D341Med (cell line): ENCODE measurements at regions not wholly inside any gene's neighbourhood (a gene's known extent, or its start where the extent isn't known, plus 50 kb on each side); places are given as distances from the start of the nearest gene placed in this dataset.

Experiments
- DNase-seq: peaks from one replicate; pipeline ENCODE4 v3.0.0; 2012; ENCODE audit warnings: low spot score

DNA sequence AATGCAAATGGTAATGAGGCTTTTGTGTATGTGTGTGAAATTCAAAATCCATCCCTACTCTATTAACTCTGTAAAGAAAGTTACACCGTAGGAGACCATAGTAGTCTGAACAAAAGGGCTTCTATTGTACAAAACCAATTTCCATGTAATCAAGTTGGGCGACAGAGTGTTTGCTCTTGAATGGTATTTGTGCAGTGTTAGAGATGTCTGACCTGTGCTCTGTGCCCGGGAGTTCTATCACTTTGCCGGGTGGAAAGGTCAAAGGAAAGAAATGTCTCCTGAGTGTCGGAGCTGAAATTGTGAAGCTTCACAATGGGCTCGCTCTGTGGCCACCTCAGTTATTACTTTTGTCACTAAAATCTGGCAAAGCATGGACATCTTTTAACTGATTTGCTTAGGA lies 312.0 kb downstream of the SAMD5 start:
- DNase-seq = no peak

DNA sequence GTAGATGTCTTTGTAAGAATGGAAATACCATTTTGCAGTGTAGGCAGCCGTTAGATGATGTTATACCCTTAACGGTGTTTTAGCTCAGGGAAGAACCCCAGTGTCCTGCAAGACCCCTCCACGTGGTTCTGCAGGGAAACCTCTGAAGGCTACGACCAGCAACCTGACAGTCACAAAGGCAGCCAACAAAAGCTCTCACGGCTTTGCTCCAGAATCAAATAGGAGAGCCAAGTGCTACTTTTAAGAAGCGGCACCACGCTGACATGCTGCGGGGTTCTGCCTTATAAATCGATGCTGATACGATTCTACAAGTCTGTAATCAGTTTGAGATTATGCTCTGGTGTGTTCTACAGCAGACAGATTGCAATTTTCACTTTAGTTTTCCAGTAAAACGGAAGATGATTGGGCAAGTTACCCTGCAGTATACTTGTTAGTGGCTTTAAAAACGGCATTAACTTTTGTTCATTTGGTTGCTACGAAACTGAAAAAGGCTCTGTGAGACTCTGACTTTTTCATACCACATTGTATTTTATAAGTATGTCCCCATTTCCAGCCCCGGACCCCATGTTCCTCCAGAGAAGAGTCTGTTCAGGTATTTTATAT lies 312.9 kb downstream of the SAMD5 start:
- DNase-seq = no peak

DNA sequence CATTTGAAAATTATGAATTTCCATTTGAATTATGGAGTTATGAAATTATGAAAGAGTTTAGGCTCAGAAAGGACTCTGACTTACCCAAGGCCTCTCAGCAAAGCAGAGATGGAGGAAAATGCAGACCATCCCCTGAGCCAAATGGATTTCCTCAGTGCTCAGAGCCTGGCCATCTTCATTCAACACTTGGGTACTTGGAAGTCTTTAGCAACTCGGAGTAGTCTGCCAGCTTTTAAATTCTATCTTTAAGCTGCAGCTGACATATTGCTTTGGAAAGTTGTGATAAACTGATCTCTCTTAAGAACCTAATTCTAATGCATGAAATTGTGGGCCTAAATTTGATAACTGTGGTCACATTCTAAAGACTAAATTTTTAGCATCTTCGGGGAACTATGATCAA lies 315.4 kb downstream of the SAMD5 start:
- DNase-seq = no peak

DNA sequence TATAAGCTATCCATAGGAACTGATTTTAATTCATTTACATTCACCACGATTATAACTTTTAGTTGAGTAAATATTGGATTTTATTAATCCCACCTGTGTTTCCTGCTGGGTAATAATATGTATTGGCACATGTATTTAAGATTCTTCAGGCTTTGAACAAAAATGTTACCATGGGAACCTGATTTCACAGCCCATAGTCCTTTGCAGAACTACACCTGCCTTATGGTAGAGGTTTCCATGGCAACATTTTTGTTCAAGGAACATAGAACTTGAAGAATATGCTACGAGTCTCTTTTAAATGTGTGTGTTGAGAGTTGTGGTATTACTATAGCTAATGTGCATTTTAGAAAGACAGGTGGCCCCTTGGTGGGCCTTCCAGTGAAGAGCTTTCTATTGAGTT lies 317.4 kb downstream of the SAMD5 start:
- no peak for DNase-seq

DNA sequence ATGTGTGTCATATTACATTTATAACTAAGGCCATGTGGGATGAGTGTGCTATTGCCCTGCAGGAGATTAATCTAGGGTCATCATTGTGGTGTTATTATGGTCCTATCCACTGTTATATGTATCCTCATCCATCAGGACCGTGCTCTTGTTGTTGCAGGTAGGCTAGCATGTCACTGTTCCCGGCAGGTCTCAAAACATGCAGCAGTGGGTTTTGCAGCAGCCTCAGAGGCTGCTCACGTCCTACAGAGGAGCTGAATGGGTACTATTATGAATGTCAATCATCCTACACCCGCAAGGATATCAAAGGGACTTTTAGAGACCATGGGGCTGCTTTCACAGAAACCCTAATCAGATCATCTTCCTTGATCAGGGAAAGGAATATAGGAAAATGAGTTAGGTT lies 318.2 kb downstream of the SAMD5 start:
- no peak for DNase-seq

DNA sequence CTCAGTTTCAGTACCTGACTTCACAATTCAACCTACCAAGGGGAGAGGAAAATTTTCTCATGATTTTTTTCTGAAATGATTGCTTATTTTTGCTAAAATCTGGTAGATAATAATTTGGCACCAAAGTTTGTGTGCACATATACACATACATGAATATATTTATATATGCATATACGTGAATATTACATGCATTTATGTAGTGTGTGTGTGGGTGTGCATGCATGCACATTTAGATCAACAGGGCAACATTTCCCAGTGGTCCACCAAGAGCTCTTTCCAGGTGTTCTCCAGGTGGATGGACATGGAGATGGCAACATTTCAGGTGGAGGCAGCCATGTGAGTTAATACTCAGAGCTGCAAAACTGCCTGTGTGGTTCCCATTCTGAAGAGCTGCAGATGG lies 320.9 kb downstream of the SAMD5 start:
- DNase-seq = no peak

DNA sequence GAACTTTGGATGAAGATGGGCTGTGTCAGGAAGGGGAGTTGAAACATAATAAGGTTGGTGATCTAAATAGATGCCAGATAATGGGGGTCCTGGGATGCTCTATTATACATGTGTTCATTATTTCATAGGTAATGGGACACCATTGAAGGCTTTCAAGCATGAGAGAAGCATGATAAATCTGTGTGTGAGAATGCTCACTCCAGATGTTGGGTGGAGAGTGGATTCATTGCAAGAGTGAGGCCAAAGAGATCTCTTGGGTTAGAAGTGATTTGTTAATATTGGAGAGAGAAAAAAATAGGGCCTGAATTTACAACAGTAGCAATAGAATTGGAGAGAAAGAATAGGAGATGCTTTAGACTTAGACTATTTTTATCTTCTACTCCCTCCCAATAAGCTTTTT lies 321.3 kb downstream of the SAMD5 start:
- DNase-seq = no peak

DNA sequence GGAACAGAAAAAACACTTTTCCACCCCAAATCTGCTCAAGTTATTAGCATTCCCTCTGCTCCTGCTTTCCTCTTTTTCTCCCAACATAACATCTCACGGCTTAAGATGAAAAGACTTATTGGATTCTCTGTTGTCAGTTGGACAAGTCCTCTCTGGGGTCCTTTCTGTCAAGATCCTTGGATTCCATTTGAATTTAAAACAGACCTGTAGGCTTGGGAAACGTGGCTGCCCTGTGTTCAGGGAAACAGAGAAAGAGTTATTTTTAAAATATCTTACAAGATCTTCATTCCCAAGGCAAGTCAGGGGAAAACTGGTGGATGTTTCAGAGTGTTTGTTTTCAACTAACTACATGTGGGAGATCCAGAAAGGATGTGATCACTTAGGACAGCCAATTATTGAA lies 322.9 kb downstream of the SAMD5 start:
- DNase-seq = no peak

DNA sequence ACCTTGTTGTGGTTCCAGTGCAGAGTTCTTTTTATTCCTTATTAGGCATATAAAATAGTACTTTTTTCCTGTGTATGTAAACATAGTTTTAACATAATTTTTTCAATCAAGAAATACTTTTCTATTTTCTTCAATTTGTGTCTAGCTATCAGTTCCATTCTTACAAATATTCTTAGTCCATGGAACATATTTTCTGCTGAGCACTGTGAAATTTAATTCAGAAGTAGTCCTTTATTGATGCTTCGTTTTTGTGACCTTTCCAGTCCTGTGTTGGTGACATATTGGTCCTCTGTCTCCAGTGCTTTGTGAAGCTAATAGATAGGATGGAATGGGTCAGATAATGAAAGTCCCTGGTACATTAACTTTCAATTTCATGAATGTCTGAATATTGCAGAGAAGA lies 325.1 kb downstream of the SAMD5 start:
- no peak for DNase-seq

DNA sequence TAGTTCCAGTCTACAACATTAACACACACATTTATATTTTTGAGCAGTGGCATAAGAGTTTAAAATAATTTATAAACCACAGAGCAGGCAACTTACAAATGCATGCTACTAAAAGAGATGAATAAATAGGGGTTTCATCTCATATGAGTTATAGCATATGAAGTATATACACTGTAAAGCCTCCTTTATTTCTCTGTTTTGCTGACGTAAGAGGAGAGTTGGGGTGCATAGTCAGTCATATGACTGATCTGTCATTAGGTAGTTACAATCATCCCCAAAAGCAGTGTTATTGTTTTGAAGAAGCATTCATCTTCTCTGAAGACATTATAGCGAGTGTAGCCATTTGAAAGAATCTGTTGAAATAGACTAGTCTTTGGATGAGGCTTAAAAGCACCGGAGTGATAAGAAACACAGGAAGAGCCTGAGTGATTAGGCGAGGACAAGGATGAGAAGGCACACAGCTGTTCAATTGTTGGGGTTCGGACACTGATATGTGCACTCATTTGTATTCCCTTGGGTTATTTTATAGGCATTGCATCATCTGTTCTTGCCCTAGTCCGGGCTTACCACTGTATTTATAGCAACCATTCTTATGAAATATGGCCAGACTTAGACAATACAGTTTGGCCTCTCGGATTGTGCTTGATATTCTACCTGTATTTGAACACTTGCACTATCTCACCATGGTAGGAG lies 325.7 kb downstream of the SAMD5 start:
- no peak for DNase-seq

DNA sequence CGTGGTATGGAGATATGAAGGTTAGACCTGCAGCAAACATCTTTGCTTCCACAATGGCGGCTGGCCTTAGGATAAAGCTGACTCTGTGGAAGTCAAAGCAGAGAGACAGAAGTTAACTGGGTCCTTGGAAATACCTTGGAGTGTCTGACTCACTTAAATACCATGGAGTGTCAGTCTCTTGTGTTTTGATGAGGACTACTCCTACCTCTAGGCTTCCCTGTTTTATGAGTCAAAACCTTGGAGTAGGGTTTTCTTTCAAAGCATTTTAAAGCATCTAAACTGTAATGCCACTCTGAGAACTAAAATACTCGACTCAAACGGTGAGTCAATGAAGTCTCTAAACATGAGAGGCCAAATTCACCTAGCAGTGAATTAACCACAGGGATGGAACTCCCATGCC lies 329.1 kb downstream of the SAMD5 start:
- no peak for DNase-seq

DNA sequence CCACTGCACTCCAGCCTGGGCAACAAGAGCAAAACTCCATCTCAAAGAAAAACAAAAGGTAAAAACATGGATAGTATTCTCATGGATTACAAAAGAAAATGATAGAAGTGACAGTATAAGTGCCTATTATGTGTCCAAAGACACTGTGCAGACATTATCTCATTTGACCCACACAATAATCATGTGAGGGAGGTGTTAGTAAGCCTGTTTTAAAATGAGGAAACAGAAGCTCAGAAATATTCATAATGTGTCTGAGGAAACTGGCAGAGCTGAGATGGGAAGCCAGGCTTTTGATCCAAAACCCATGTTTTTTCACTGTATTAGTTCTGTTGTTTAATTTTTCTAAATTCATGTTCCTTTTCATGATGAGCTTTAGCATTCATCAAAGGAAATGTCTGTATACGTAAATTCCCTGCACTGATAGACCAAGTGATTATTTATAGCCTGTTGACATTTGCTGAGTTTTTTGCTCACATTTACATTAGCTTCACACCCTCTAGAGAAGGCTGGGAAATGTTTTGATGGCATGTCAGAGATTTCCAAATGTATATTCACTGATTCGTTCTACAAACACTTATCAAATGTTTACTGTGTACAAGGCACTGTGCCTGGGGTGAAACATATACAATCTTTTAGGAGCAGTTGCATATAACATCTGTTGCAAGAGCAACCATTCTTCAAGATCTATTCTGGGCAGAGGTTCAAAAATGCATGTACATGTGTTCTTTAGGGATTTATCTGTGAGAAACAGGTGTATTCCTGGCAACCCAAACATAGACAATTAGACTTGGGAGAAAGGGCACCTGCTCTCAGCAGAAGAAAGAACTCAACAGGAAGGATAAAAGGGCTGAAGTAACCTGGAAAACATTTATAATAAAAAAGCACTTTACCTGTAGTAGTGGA lies 331.5 kb downstream of the SAMD5 start:
- DNase-seq = no peak

DNA sequence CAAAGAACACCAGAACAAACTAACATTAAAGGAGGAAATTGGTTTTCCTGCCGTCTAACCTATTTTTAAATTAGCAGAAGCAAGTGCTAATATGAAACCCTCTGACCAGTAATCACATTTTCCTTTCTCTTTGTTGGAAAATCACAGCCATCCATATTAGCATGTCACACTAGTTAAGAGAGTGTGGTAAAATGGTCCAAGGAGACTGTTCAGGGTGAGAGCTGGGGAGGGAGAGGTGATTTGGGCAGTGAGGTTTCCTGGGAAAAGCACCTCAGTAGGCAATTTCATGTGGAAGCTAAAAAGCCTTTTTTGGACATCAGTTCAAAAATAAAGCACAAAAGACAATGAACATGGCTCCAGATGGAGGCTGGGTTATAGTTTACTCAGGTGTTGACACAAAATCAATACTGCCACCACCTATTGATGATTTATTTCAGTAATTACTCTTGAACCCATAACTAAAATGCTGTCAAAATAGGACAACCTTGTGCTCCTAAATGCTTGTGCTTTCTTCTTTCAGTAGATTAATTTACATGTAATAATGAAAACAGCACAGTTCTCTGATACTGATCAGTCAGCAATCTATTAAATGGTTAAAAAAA lies 333.2 kb downstream of the SAMD5 start:
- no peak for DNase-seq

DNA sequence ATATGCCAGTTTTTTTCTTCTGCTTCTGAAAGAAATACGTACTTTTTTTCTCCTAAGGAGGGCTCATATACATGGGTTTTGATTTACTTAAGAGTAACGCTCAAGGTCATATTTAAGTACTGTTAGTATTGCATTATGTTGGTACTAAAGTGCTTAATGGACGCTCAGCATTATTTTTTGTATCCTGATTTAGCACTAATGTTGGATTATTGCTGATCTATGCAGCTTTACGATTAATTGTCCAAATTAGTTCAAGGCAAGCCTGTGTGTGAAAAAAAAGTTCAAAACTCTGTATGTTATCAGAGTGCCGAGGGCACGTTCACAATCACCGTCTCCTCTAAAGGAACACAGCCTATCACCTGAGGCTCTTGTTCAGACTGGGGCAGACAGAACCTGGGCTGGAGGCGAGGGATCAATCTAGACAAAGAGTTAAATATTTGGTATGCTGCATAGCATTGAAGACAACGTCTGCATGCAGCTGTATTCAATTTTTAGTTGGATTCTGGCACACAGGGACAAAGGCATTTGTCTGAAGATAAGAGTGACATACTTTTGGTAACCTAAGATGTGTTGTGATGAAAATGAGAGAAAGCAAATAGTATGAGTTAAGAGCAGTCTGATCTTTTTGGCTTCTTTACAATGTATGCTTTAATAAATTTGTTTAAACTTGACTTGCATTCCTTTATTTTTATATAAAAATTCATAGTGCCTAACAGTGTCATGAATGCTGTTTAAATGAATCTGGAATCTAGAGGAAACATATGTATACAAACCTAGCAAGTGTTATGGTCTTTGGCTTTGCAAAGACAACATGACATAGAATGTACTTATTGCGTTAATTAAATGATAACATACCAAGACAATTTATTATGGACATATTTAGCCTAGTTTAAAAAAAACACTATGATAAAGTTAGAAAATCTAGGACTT lies 341.2 kb downstream of the SAMD5 start:
- DNase-seq = no peak

DNA sequence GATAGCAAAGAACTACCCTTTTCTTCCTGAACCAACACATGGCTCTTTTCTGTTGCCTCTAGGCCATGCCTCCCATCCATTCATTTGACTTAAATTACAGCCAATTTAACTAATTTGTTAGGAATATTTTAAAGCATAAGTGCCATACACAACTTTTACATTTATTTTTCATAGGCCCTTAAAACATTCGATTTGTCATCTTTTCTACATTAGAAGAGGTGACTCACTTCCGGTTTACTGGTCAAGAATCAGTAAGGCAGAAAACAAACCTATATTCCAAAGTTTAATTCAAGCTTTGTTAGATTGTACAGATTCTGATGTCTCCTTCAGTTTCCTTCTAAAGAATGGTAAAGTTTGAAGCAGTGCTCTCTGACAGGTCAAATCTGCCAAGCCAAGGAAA lies 344.3 kb downstream of the SAMD5 start:
- no peak for DNase-seq

DNA sequence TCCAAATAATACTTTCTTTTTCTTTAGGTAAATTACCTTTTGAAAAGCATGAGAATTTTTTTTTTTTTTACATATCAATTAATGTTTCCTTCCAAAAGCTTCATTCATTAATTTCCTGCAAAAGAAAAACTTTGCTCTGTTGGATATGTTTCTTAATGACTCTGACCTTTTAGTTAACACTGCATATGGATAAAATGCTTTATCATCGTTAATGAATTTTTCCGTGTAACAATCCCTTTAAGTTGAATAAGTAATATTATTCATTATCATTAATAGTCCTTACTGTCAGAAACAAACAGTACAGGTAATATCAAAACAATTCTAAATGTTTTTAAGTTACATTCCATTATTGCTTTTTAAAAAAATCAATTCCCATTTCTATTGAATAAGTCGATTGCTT lies 345.1 kb downstream of the SAMD5 start:
- no peak for DNase-seq

DNA sequence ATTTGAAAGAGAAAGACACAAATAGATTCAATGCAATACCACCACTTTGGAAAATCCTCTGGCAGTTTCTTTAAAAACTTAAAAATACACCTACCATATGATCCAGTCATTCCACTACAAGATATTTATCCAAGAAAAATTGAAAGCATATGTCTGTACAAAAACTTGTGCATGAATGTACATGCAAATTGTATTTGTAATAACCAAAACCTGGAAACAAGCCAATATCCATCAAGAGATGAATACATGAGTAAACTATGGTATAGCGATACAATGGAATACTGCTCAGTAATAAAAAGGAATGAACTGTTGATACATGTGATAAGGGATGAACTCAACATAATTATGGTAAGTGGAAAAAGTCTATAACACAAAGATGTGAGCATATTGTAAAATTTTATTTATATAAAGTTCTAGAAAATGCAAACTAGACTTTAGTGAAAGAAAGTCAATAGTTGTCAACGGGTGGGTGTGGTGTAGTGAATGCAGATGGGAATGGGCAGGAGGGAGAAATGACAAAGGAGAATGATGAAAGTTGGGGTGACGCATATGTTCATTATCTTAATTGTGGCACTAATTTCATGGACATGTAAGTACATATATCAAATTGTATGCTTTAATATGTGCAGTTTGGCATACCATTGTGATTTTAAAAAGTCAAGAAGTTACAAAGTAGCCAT lies 347.5 kb downstream of the SAMD5 start:
- no peak for DNase-seq

DNA sequence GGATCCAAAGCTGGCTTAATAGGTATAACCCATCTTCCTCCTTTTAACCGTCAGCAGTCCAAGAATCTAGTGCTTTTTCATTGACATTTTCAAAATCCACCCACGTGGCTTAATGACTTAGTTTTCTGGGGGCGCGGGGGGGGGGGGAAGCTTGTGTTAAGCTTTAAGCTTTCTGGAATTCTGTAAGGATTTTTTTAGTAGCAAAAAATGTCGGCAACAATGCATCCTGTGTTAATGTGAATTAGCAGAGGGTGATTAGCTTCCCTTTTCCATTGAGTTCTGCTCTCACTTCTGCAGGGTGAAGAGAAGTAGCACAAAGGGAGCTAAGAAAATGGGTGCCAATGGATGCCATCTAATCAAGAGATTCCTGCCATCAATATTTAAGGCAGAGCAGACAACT lies 348.2 kb downstream of the SAMD5 start:
- no peak for DNase-seq

DNA sequence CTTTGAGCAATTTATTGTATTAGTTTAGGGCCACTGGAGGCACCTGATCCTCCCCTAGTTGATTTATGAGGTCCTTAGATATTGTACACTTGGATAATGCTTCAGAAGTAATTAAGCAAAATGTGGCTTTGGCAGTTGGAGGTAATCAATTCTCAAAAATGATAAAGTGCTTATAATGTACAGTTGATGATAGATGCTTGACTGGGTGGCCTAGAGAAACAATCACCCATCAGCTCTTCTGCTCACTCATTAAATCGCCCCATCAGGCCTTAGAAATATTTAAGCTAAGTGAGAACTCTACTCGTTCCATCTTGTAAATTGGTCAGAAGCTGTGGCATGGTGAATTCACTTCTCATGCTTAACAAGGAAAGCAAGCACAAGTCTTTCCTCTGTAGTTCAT lies 349.9 kb downstream of the SAMD5 start:
- DNase-seq = no peak

DNA sequence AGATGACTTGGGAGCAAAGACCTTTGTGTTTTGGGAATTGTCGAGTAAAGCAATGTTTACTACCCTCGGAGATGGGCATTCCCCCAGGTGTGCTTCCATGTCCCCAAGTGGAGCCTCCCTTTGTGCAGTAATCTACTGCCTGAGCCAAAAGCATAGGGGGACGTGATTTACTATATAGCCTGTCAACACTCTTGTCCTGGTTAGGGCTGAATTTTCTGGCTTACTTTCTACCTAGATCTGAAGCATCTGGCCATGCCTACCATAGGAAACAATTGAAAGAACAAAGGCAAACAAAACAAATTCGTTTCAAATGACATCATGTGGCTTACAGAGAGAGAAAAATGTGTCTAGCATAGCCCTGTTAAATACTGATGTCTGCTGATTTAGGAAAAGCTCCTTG lies 350.6 kb downstream of the SAMD5 start:
- DNase-seq = no peak

DNA sequence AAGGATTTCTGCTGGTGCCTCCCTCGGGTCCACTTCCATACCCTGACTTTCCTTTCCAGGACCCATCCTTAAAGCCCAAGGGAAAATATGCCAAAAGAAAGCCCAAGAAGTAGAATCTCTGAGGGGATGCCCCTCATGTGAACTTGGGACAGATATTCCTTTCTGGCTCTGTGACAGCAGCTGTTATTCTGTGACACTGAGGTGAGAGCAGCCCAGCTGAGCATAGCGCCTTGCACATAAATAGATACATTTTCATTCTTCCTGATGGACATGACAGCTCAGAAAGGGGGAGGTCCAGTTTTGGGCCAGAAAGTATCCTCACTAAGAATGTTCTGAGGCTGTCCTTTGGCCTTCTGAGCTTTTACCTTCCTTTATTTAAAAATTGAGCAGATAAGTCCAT lies 353.2 kb downstream of the SAMD5 start:
- DNase-seq = no peak
